Fibroblast of pulmonary artery (primary cell): ENCODE measurements at regions not wholly inside any gene's neighbourhood (a gene's known extent, or its start where the extent isn't known, plus 50 kb on each side); places are given as distances from the start of the nearest gene placed in this dataset.

Experiments
- DNase-seq: peaks from one replicate; pipeline ENCODE4 v3.0.0-alpha.2; 2010; ENCODE audit warnings: low read depth
- H3K4me3 ChIP-seq: replicated peaks from 2 replicates; pipeline ENCODE4 v1.5.1; 2011; ENCODE audit warnings: low read depth, mild to moderate bottlenecking, control low read depth, low read length, moderate library complexity
- CTCF ChIP-seq: IDR thresholded peaks from 2 replicates; pipeline ENCODE4 v1.5.1; 2011; ENCODE audit warnings: mild to moderate bottlenecking, control low read depth, low read length, inconsistent platforms; ENCODE audit errors: missing control alignments

GRCh38 chr5:172570594-172571334 is 70.3 kb upstream of the NEURL1B start:
- TF ChIP-seq CTCF, result no peak

GRCh38 chr5:172569861-172570558 is 71.1 kb upstream of the NEURL1B start:
- no peak overlapping the region for H3K4me3 ChIP-seq
- TF ChIP-seq CTCF, result no peak

More at GRCh38 chr5:172570594-172571334, 70.3 kb upstream of the NEURL1B start:
- no peak for DNase-seq
- H3K4me3 ChIP-seq, result no peak overlapping the region

GRCh38 chr5:172568308-172568910 is 72.7 kb upstream of the NEURL1B start:
- DNase-seq, result no peak
- no peak overlapping the region for H3K4me3 ChIP-seq
- no peak for TF ChIP-seq CTCF

More at GRCh38 chr5:172569861-172570558, 71.1 kb upstream of the NEURL1B start:
- no peak for DNase-seq

- no peak for TF ChIP-seq CTCF
- DNase-seq, result no peak
- no peak overlapping the region for H3K4me3 ChIP-seq
Observed at GRCh38 chr5:172567843-172568242, 73.2 kb upstream of the NEURL1B start.

- no peak for TF ChIP-seq CTCF
- no peak for DNase-seq
- H3K4me3 ChIP-seq, result no peak overlapping the region
Observed at GRCh38 chr5:172567294-172567693, 73.8 kb upstream of the NEURL1B start.

- no peak for TF ChIP-seq CTCF
- H3K4me3 ChIP-seq, result no peak overlapping the region
Observed at GRCh38 chr5:172565931-172566665, 75.0 kb upstream of the NEURL1B start.

More at GRCh38 chr5:172565931-172566665, 75.0 kb upstream of the NEURL1B start:
- no peak for DNase-seq
